Fibroblast of lung (primary cell): ENCODE measurements at regions not wholly inside any gene's neighbourhood (a gene's known extent, or its start where the extent isn't known, plus 50 kb on each side); places are given as distances from the start of the nearest gene placed in this dataset.
A peak's percentile ranks its signal among the peaks of the same experiment; 100 is the strongest.
"Not testable (repeated sequence)": the region's sequence is repeated elsewhere in the genome, so short reads cannot be mapped to it uniquely, and the experiment has no call there.

Source experiments
- DNase-seq, 2 donors: peaks; one replicate each; pipeline versions ENCODE4 v3.0.0 to v3.0.0-alpha.2; 2010; ENCODE audit warnings: low read depth in 2 of 2
- H2AFZ ChIP-seq: 2 replicates; pipeline ENCODE4 v1.5.1; 2012; ENCODE audit warnings: low read length, control low read depth, inconsistent platforms
- H3K27ac ChIP-seq: 2 replicates; pipeline ENCODE4 v1.5.1; 2011; ENCODE audit warnings: low read length, control low read depth; ENCODE audit not compliant: insufficient read depth
- H3K27me3 ChIP-seq: 2 replicates; pipeline ENCODE4 v1.5.1; 2011; ENCODE audit warnings: mild to moderate bottlenecking, low read length; ENCODE audit not compliant: control insufficient read depth, insufficient read depth
- H3K36me3 ChIP-seq: 2 replicates; pipeline ENCODE4 v1.5.1; 2011; ENCODE audit warnings: low read length; ENCODE audit not compliant: control insufficient read depth, insufficient read depth
- H3K4me1 ChIP-seq: 2 replicates; pipeline ENCODE4 v1.5.1; 2011; ENCODE audit warnings: low read length; ENCODE audit not compliant: control insufficient read depth, insufficient read depth; ENCODE audit errors: extremely low read depth
- H3K4me2 ChIP-seq: 2 replicates; pipeline ENCODE4 v1.5.1; 2011; ENCODE audit warnings: low read length, control low read depth; ENCODE audit not compliant: insufficient read depth; ENCODE audit errors: extremely low read depth
- H3K4me3 ChIP-seq, 4 experiments: fragments of 200-600 bp in 1 of 4; sonication (generic) in 1 of 4; replicated peaks in 1 of 4; 2 replicates each; pipeline ENCODE4 v1.5.1; 2011 to 2016; ENCODE audit warnings: low read length in 4 of 4, low read depth in 3 of 4, mild to moderate bottlenecking in 3 of 4, control low read depth in 2 of 4, inconsistent platforms in 1 of 4, mixed read lengths in 1 of 4; ENCODE audit not compliant: insufficient read depth in 1 of 4; ENCODE audit errors: control extremely low read depth in 1 of 4
- H3K79me2 ChIP-seq: 2 replicates; pipeline ENCODE4 v1.5.1; 2012; ENCODE audit warnings: mild to moderate bottlenecking, low read length, inconsistent platforms; ENCODE audit not compliant: control insufficient read depth, insufficient read depth
- H3K9ac ChIP-seq: 2 replicates; pipeline ENCODE4 v1.5.1; 2011; ENCODE audit warnings: mild to moderate bottlenecking, low read length, control low read depth; ENCODE audit not compliant: insufficient read depth
- H3K9me3 ChIP-seq: 2 replicates; pipeline ENCODE4 v1.5.1; 2012; ENCODE audit warnings: low read depth, low read length; ENCODE audit not compliant: control insufficient read depth, insufficient read depth
- H4K20me1 ChIP-seq: 2 replicates; pipeline ENCODE4 v1.5.1; 2011; ENCODE audit warnings: low read length; ENCODE audit not compliant: control insufficient read depth, insufficient read depth; ENCODE audit errors: extremely low read depth

- not testable (repeated sequence) for H3K9me3 ChIP-seq, H3K4me1 ChIP-seq, H3K27ac ChIP-seq, H3K79me2 ChIP-seq, H3K4me3 ChIP-seq, DNase-seq, H2AFZ ChIP-seq, H3K9ac ChIP-seq, H4K20me1 ChIP-seq, H3K4me2 ChIP-seq, H3K36me3 ChIP-seq, H3K27me3 ChIP-seq
These were observed 415.5 kb downstream of the TGIF2LX start for GRCh38 chrX:90337161-90337560.

- H3K9ac ChIP-seq = not testable (repeated sequence)
These were observed 447.9 kb downstream of the TGIF2LX start for GRCh38 chrX:90369632-90370031.

GRCh38 chrX:90398020-90398419, 476.3 kb downstream of the TGIF2LX start:
- not testable (repeated sequence) for H4K20me1 ChIP-seq, H3K4me3 ChIP-seq, H3K36me3 ChIP-seq, H3K4me1 ChIP-seq, H3K27ac ChIP-seq, H3K27me3 ChIP-seq, DNase-seq, H3K9me3 ChIP-seq, H3K9ac ChIP-seq, H3K4me2 ChIP-seq, H2AFZ ChIP-seq, H3K79me2 ChIP-seq

More at GRCh38 chrX:90369632-90370031, 447.9 kb downstream of the TGIF2LX start:
- not testable (repeated sequence) for H3K27me3 ChIP-seq, H3K9me3 ChIP-seq, H3K4me1 ChIP-seq, DNase-seq, H3K36me3 ChIP-seq, H2AFZ ChIP-seq, H4K20me1 ChIP-seq, H3K27ac ChIP-seq, H3K4me2 ChIP-seq, H3K4me3 ChIP-seq, H3K79me2 ChIP-seq

GRCh38 chrX:90402169-90402568, 480.5 kb downstream of the TGIF2LX start:
- H3K36me3 ChIP-seq, H3K27ac ChIP-seq, H3K27me3 ChIP-seq, H3K4me3 ChIP-seq, H4K20me1 ChIP-seq, H3K79me2 ChIP-seq, H3K4me2 ChIP-seq, H3K9ac ChIP-seq, H2AFZ ChIP-seq, H3K4me1 ChIP-seq, H3K9me3 ChIP-seq: not testable (repeated sequence)
- peak in 1 of 2 donors; percentile 3 for DNase-seq

GRCh38 chrX:90403859-90404258, 482.2 kb downstream of the TGIF2LX start:
- not testable (repeated sequence) for H3K79me2 ChIP-seq, H4K20me1 ChIP-seq, H3K4me2 ChIP-seq, H3K9ac ChIP-seq, H3K4me1 ChIP-seq, H2AFZ ChIP-seq, H3K27me3 ChIP-seq, H3K9me3 ChIP-seq, DNase-seq, H3K27ac ChIP-seq, H3K36me3 ChIP-seq, H3K4me3 ChIP-seq

- not testable (repeated sequence) for H3K9ac ChIP-seq, H3K4me1 ChIP-seq, H3K4me3 ChIP-seq, H3K36me3 ChIP-seq, H3K27ac ChIP-seq, H3K4me2 ChIP-seq, H4K20me1 ChIP-seq, H2AFZ ChIP-seq, H3K27me3 ChIP-seq, H3K9me3 ChIP-seq, DNase-seq, H3K79me2 ChIP-seq
These were observed 483.2 kb downstream of the TGIF2LX start for GRCh38 chrX:90404846-90405436.

- H4K20me1 ChIP-seq, H3K36me3 ChIP-seq, H3K9me3 ChIP-seq, H3K27me3 ChIP-seq, H3K9ac ChIP-seq, H3K4me3 ChIP-seq, H3K4me1 ChIP-seq, H2AFZ ChIP-seq, H3K79me2 ChIP-seq, H3K27ac ChIP-seq, H3K4me2 ChIP-seq, DNase-seq: not testable (repeated sequence)
These were observed 532.1 kb downstream of the TGIF2LX start for GRCh38 chrX:90453770-90454338.
